ENCODE measurements at regions not wholly inside any gene's neighbourhood (a gene's known extent, or its start where the extent isn't known, plus 50 kb on each side); places are given as distances from the start of the nearest gene placed in this dataset.

DNA sequence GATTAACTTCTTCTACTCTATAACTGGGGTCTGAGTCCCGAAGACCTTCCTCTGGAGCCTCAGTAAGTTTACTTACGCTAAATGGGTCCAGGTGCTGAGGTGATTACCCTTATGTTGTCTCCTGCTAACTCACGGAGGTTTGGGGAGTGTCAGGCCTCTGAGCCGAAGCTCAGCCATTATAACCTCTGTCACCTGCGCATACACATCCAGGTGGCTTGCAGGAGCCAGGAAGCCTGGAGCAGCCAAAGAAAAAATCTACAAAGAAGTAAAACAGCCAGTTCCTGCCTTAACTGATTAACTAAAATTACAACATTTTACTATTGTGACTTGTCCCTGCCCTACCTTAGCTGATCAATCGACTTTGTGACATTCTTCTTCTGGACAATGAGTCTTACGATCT lies 350.7 kb downstream of the GLRX3 start:
- TF ChIP-seq EP300 (IDR thresholded peaks at IDR 0.05) (no peak), POLR2AphosphoS5 (IDR thresholded peaks at IDR 0.05) (no peak)
